ENCODE measurements at regions not wholly inside any gene's neighbourhood (a gene's known extent, or its start where the extent isn't known, plus 50 kb on each side); places are given as distances from the start of the nearest gene placed in this dataset.
A peak's percentile ranks its signal among the peaks of the same experiment; 100 is the strongest.

GRCh38 chr7:46841248-46841647, 740.7 kb downstream of the TNS3 start:
- no peak overlapping the region for H2AFZ ChIP-seq (replicated peaks; ENCODE audit: low read length, poor library complexity)
- no peak overlapping the region for H3K4me3 ChIP-seq (ENCODE audit: insufficient read depth, low read depth, low read length)
- no peak overlapping the region for H4K5ac ChIP-seq (ENCODE audit: low read depth, low read length)
- H3K18ac ChIP-seq (ENCODE audit: low read depth, low read length), result no peak overlapping the region
- no peaks in the 10 kb centered on the region for H3K9me3 ChIP-seq (ENCODE audit: control insufficient read depth, insufficient read depth, low read length)
- 0 out of 2 replicates have a peak overlapping the region, but pooled peaks have one; percentile 5 for H3K14ac ChIP-seq (replicated peaks; ENCODE audit: low read depth, low read length)
- no peak overlapping the region for H2BK120ac ChIP-seq (ENCODE audit: low read depth, low read length)
- H3K27me3 ChIP-seq (ENCODE audit: control insufficient read depth, insufficient read depth, low read length), result no peaks in the 10 kb centered on the region
- H4K91ac ChIP-seq (ENCODE audit: insufficient read depth, low read depth, low read length), result no peak overlapping the region
- DNase-seq, result no peak
- intact Hi-C loops (cut with micrococcal nuclease), result no loop called here
- no peak overlapping the region for H3K4me2 ChIP-seq (ENCODE audit: low read depth, low read length)
- H3K4me1 ChIP-seq (ENCODE audit: control insufficient read depth, insufficient read depth, low read length), result no peaks in the 10 kb centered on the region
- TF ChIP-seq, protein P1, sequence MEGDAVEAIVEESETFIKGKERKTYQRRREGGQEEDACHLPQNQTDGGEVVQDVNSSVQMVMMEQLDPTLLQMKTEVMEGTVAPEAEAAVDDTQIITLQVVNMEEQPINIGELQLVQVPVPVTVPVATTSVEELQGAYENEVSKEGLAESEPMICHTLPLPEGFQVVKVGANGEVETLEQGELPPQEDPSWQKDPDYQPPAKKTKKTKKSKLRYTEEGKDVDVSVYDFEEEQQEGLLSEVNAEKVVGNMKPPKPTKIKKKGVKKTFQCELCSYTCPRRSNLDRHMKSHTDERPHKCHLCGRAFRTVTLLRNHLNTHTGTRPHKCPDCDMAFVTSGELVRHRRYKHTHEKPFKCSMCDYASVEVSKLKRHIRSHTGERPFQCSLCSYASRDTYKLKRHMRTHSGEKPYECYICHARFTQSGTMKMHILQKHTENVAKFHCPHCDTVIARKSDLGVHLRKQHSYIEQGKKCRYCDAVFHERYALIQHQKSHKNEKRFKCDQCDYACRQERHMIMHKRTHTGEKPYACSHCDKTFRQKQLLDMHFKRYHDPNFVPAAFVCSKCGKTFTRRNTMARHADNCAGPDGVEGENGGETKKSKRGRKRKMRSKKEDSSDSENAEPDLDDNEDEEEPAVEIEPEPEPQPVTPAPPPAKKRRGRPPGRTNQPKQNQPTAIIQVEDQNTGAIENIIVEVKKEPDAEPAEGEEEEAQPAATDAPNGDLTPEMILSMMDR (conservative IDR thresholded peaks at IDR 0.05; ENCODE audit: low read depth, low read length), result no peak
- no peak for TF ChIP-seq CHD1 (IDR thresholded peaks at IDR 0.05; ENCODE audit: low read depth, low read length)
- no peak overlapping the region for H2BK15ac ChIP-seq (ENCODE audit: low read depth, low read length)
- no peak overlapping the region for H2BK20ac ChIP-seq (ENCODE audit: low read depth, low read length)
- ChIA-PET POLR2A (ENCODE audit: unreplicated experiment) (no interaction called here), CTCF (interaction anchor here (0.6 kb wide), 1 partner anchor 174 kb away, joined by 3 read pairs; no protein-coding TSS in a partner anchor)
- H3K27ac ChIP-seq (ENCODE audit: insufficient read depth, low read length), result no peak overlapping the region
- H2AK9ac ChIP-seq (replicated peaks; ENCODE audit: low read depth, low read length, poor library complexity), result no peak overlapping the region
- no peak overlapping the region for H3K4ac ChIP-seq (ENCODE audit: low read depth, low read length)
- 80% methylated on average over 1 of the region's 3 CpGs; no CpG with 5 or more reads in 1 of the 2 experiments for WGBS, 2 experiments (ENCODE audit: extremely low coverage in 2 of 2, insufficient read length in 1 of 2)
- H3K23ac ChIP-seq (ENCODE audit: low read depth, low read length), result no peak overlapping the region
- dilution Hi-C loops (cut with HindIII; ENCODE audit: low sequenced_read_pairs, unreplicated experiment), result no loop called here
- no peak overlapping the region for H2AK5ac ChIP-seq (ENCODE audit: low read depth, low read length)
- BruUV-seq (replicated peaks), result no TSS peak
- no peak overlapping the region for H2BK5ac ChIP-seq (ENCODE audit: low read depth, low read length, poor library complexity, severe bottlenecking)
- no peak overlapping the region for H3K56ac ChIP-seq (ENCODE audit: extremely low read depth, insufficient read depth, low read length)
- ATAC-seq (ENCODE audit: low read depth), result no peak
- H3K9me1 ChIP-seq (ENCODE audit: insufficient read depth, low read length), result no peaks in the 10 kb centered on the region
- H4K20me1 ChIP-seq (ENCODE audit: insufficient read depth, low read length), result no peaks in the 10 kb centered on the region
- H3K36me3 ChIP-seq (ENCODE audit: control insufficient read depth, insufficient read depth, low read length), result no peaks in the 10 kb centered on the region
- in situ Hi-C loops (cut with MboI; ENCODE audit: low sequenced_read_pairs), result no loop called here
- H4K8ac ChIP-seq (ENCODE audit: low read depth in 2 of 2, low read length in 2 of 2), result no peak overlapping the region
- H3K79me1 ChIP-seq (ENCODE audit: low read depth in 1 of 2, low read length in 2 of 2), result no peaks in the 10 kb centered on the region
- no peak overlapping the region for H3K9ac ChIP-seq (ENCODE audit: low read depth, low read length)

Data from IMR-90 (cell line).